NCI-H82 treated with DMSO at 0.1 percent for 48 hours (cell line): ENCODE measurements at regions not wholly inside any gene's neighbourhood (a gene's known extent, or its start where the extent isn't known, plus 50 kb on each side); places are given as distances from the start of the nearest gene placed in this dataset.

Source experiments
- DNase-seq: peaks from one replicate; lab custom pipeline; 2025; ENCODE audit not compliant: unreplicated experiment; lab: John Stamatoyannopoulos, UW

DNA sequence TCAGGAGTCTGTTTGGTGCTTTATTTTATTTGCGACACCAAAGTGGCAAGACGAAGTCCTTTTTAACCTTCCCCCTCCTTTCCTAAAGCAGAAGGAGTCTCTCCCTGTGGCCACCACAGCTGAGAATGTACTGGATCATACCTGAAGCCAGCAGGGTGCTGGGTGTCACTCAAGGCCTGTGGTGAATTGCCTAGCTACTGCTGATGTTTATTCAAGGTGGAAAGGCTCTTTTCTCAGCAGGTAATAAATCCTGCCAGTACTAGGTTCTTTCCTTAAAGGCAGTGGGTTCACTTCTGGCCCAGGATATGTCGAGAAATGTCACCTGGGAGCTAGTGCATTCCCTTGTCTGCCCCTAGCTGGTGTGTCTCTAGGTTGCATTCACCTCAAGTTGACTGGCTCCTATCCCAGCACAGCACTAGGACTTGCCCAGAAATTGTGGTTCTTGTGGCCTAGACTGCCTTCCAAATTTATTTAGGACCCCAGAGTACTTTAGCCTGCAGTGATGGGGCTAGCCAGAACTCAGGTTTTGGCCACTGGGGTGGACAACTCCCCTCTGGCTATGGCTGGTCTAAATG is 60.8 kb upstream of the FAM3C start:
- DNase-seq, result no peak

GRCh38 chr7:121456015-121456414 is 59.9 kb upstream of the FAM3C start:
- DNase-seq, result no peak

GRCh38 chr7:121452389-121452788 is 56.3 kb upstream of the FAM3C start:
- DNase-seq, result no peak

- no peak for DNase-seq
These were observed 55.4 kb upstream of the FAM3C start for GRCh38 chr7:121451367-121452094.

DNA sequence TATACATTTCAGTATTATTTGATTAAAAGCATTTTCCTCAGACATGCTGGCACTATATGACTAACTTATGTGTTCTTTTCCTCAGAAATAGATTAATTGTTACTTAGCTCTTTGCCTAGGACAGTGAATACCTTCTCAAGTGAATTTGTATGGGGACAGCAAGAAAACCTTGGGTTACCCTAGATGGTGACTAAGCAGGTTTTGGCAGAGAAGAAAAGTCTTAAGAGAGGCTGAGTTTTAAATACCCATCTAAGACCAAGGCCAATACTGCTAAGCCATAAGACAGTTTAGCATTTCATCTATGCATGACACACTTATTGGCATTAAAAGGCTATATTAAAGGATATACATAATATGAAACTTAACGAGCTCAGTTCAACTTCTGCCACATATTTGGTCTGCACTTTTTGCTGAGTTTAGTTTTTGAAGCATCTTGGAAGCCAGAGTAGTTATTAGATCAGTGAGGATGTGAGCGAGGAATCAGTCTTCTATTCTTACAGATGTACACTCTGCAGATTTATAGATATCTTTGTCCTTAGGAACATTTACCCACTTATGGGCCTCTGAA is 54.6 kb upstream of the FAM3C start:
- no peak for DNase-seq

DNA sequence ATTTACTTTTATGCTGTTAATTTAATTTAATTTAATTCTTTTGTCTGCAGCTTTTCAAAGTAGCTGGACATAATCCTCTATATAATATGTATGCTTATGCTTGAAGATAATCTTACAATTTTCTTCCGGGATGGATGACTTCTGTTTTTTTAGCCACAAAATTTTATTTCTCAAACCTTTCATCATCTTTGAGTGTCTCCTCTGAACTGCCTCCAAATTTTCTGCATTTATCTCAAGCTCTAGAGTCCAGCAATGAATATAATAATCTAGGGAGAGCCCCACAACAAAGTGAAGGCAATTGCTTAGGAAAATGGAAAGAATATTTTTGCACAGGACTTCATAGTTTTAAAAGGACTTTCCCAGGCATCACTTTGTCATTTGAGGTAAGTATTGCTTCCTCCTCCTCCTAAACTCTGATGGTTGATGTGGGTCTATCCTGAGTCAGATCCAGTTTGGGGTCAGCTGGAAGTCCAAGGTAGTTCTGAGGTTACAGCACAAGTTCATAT is 53.7 kb upstream of the FAM3C start:
- DNase-seq, result no peak

DNA sequence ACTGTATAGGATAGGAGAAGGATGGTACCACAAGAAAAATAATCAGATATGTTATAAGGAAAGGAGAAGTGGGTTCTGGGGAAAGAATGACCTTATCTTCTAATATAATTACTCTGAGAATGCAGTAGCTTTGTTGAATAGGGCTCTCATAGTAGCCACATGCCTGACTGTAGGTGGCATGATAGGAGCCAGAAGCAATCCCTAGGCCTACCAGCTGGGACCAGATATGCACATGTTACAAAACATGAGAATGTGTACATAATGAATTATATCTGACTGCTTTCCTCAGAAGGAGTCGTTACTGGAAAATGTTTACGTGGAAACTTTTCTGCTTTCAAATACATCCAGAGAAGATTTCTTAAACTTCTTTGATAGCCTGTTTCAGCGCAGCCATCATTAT is 53.2 kb upstream of the FAM3C start:
- DNase-seq, result no peak

DNA sequence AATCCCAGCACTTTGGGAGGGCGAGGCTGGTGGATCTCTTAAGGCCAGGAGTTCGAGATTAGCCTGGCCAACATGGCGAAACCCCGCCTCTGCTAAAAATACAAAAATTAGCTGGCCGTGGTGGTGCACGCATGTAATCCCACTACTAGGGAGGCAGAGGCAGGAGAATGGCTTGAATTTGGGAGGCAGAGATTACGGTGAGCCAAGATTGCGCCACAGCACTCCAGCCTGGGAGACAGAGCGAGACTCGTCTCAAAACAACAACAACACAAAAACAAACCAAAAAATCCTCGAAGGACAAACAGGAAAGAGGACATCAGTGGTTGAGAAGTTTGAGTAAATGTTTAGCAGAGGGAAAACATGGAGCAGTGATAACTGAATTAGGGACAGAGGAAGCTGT is 52.3 kb upstream of the FAM3C start:
- DNase-seq, result no peak

- no peak for DNase-seq
These were observed 51.8 kb upstream of the FAM3C start for GRCh38 chr7:121447911-121448300.

DNA sequence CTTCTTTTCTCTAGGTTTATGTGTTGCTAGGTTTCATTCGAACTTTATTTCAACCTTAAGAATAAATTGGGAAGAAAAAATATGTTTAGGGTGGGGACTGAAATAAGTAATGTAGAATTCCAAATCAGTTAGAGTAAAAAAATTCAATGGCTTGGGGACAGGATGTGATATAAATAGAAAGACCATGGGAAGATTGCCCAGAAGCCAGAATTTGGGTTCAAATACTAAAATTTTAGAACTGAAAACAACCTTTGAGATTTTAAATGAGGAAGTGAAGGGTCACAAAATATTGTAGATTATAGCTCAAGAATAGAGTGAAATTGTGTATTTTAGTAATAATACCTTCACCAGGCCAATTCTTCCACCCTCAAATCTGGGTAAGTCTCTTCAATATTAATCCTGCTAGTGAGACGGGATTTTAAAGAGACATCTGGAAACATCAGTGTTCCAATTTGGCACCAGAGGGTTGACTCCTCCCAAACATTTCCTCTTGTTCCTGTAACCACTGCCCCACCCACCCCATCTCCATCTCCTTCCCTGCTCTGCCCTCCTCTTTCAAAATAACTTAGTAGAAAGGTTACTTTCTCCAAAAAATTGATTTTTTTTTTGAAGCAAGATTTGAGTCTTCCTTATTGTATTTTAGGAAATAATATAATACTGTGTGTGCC is 51.3 kb upstream of the FAM3C start:
- DNase-seq, result no peak

DNA sequence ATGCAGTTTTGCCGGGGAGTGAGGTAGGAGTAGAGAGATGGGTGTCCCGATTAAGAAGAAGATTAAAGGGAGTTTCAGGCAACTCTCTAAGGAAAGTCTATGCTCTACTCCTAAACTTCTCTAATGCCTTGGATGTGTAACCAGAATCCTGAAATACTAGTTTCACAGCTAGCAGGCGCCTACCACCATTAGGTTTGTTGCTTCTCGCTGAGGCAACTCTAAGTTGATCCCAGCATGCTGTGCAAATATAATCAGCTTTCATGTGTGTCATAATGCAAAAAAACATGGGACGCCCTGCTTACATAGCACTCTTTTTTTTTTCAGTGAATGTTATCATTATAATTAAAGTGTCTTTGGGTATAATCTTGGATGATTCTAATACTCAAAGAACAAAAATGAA is 50.4 kb upstream of the FAM3C start:
- no peak for DNase-seq
